Fibroblast of skin of right biceps (primary cell): ENCODE measurements at regions not wholly inside any gene's neighbourhood (a gene's known extent, or its start where the extent isn't known, plus 50 kb on each side); places are given as distances from the start of the nearest gene placed in this dataset.

Experiments used
- DNase-seq: peaks from one replicate; pipeline ENCODE4 v3.0.0-alpha.2; 2013

- no peak for DNase-seq
Measured at GRCh38 chr1:79604490-79605198, 598.1 kb upstream of the ADGRL4 start.

DNA sequence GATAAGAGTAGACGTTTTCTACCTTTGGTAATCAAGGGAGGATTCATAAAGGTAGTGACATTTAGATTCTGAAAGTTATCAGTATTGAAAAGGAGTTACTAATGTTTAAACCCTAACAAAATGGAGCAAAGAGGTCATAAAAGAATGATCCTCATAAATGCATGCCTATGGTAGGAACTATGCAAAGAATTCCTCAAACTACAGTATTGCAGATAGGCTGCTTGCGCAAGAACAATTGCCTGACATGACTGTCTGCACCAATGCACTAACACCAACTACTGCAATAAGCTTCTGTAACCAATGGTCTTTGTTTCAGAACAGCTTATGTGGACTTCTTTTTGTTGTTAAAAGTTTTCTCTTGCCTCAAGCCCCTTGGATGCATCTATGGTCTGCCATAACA is 597.3 kb upstream of the ADGRL4 start:
- peak; percentile 79 for DNase-seq

DNA sequence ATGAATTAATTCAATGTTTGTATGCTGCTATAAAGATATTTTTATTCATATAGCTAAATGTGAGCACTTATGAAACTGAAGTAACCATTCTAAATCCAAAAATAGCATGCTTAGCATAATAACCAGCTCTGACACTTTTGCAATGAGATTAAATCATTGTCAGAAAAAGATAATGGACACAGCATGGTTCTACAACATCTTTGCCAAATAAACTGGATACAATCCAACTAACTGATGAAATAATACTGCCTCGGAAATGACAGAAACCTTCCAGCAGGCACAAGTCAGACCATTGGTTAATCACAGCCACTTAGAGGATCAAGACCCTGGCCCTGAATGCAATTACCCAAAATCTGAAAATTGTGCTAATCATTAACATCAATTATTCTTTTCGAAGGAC is 592.7 kb upstream of the ADGRL4 start:
- DNase-seq = no peak

GRCh38 chr1:79595931-79596330 is 589.4 kb upstream of the ADGRL4 start:
- DNase-seq = no peak

DNA sequence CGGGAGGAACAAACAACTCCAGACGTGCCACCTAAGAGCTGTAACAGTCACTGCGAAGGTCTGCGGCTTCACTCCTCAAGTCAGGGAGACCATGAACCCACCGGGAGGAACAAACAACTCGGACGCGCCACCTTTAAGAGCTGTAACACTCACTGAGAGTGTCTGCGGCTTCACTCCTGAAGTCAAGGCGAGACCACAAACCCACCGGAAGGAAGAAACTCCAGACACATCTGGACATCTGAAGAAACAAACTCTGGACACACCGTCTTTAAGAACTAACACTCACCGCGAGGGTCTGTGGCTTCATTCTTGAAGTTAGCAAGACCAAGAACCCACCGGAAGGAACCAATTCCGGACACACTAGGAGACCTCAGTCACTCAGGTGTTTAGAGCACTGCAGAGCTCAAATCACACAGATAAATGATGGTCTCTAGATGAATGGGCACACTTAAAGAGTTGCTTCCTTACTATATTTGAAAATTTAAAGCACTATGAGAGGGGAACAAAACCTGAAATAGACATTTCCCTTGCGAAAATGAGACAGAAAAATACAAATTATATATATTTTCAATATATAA is 587.7 kb upstream of the ADGRL4 start:
- no peak for DNase-seq

GRCh38 chr1:79592707-79593106 is 586.2 kb upstream of the ADGRL4 start:
- no peak for DNase-seq

- DNase-seq = no peak
Measured at GRCh38 chr1:79588719-79589118, 582.2 kb upstream of the ADGRL4 start.

- no peak for DNase-seq
Measured at GRCh38 chr1:79587229-79587628, 580.7 kb upstream of the ADGRL4 start.

DNA sequence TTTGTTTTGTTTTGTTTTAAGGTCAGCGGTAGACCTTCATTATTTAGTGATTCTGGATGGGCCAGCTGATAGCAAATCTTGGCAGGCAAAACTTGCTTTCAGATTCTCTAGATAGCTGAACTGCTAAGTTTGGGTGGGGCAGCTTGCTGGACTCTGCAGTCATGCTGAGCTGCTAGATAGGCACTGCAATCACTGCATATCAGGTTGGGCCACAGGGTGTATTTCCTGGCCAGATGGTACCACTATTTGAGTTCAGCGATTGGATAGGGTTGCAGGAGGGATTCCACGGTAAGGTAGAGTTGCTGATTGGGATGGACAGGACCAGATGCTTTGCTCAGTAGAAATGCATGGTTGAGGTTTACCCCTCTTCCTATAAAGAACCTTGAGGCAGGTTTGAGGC is 579.3 kb upstream of the ADGRL4 start:
- no peak for DNase-seq

GRCh38 chr1:79575424-79575823 is 568.9 kb upstream of the ADGRL4 start:
- DNase-seq = no peak

DNA sequence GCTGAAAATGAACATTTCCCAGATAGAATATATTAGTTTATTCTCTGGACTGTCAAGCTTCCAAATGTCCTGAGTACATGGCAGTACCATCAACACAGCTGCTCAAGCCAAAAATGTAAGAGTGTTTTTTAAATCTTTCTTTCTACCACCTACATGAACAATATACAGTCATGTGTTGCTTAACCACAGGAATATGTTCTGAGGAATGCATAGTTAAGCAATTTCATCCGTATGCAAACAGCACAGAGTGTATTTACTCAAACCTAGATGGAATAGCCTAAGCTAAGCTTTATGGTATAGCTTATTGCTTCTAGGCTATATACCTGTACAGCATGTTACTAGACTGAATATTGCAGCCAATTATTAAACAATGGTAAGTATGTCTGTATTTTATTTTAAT is 561.9 kb upstream of the ADGRL4 start:
- peak; percentile 36 for DNase-seq

GRCh38 chr1:79561521-79561978 is 555.0 kb upstream of the ADGRL4 start:
- no peak for DNase-seq

GRCh38 chr1:79556189-79556588 is 549.7 kb upstream of the ADGRL4 start:
- no peak for DNase-seq

GRCh38 chr1:79554688-79555087 is 548.2 kb upstream of the ADGRL4 start:
- DNase-seq = no peak

- peak; percentile 13 for DNase-seq
Measured at GRCh38 chr1:79551321-79551720, 544.8 kb upstream of the ADGRL4 start.

GRCh38 chr1:79550402-79550801 is 543.9 kb upstream of the ADGRL4 start:
- DNase-seq = no peak

DNA sequence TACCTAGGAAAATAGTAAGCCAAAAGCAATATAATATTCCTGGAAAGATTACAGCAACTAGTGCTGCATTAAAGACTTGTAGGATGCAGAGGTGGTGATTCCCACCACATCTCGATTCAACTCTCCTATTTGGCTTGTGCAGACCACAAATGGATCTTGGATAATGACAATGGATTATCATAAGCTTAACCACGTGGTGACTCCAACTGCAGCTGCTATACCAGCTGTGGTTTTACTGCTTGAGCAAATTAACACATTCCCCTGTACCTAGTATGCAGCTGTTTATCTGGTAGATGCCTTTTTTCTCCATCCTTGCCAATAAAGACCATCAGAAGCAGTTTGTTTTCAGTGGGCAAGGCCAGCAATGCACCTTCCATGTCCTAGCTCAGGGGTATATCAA is 542.7 kb upstream of the ADGRL4 start:
- DNase-seq = no peak

DNA sequence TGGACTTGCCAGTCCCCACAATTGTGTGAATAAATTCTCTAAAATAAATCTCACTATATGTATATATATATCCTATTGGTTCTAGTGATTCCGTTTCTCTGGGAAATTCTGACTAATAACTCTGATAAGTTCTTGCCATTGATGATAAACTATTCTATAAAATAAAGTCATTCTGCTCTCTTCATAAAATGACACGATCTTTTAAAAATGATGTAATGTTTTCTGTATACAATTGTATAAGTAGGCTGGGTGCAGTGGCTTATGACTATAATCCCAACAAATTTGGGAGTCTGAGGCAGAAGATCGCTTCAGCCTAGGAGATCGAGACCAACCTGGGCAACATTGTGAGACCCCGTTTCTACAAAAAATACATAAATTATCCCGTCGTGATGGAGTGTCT is 541.0 kb upstream of the ADGRL4 start:
- DNase-seq = no peak

- no peak for DNase-seq
Measured at GRCh38 chr1:79543394-79543793, 536.9 kb upstream of the ADGRL4 start.

- peak; percentile 31 for DNase-seq
Measured at GRCh38 chr1:79539001-79539400, 532.5 kb upstream of the ADGRL4 start.

- DNase-seq = no peak
Measured at GRCh38 chr1:79532555-79532954, 526.0 kb upstream of the ADGRL4 start.

DNA sequence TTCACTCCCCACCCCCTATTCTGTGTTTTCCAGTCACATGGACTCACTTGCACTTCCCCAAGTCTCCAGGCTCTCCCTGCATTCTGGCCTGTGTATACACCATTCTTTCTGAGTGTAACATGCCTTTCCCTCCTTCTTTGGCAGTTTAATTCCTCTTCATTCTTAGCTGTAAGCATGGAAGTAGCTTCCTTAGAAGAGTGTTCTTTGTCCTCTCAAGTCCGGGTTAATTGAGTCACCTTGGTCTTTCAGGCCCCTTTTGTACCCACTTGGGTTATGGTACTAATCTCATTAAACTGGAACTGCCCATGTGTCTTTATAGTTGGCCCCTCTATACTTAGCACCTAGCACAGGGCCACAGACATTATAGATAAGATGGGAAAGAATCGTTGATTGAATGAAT is 525.3 kb upstream of the ADGRL4 start:
- DNase-seq = no peak

DNA sequence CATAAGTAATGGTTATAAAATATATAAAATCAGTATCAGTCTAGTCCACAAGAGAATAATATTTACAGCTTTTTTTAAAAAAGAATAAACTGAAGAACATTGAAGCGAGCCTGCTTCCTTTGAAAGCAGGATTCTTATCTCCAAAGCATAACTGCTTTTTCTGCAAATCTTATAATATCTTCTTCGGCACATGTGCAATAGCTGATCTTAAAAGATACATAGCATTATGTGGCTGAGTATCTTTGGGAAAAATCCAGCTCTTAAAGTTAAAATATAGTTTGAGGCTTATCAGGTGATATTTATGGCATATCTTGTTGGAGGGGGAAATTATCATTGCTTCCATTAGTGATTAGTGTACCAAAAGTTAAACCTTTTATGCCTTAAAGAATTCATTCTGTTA is 523.9 kb upstream of the ADGRL4 start:
- DNase-seq = no peak

- DNase-seq = no peak
Measured at GRCh38 chr1:79530055-79530454, 523.5 kb upstream of the ADGRL4 start.

GRCh38 chr1:79524126-79524525 is 517.6 kb upstream of the ADGRL4 start:
- DNase-seq = no peak
